Calu3 (cell line): ENCODE measurements at regions not wholly inside any gene's neighbourhood (a gene's known extent, or its start where the extent isn't known, plus 50 kb on each side); places are given as distances from the start of the nearest gene placed in this dataset.

Experiments
- BruUV-seq: library from RNA; stranded (reverse); fragments of 400-500 nt; replicated peaks from 2 replicates; lab custom pipeline; 2021; lab: Mats Ljungman, UMichigan
- CTCF ChIA-PET: fragments of 300-600 bp; sonication (Branson Sonifier 250); formaldehyde crosslinking; loops from one replicate; lab custom pipeline; 2022; ENCODE audit warnings: antibody characterized with exemption; lab: Charles Lee
- DNase-seq: peaks from one replicate; pipeline ENCODE4 v3.0.0; 2022
- H3K27ac Mint-ChIP-seq: one replicate; pipeline ENCODE4 v1.8.0; 2022; ENCODE audit warnings: mixed read lengths; ENCODE audit not compliant: unreplicated experiment
- H3K27me3 Mint-ChIP-seq: one replicate; pipeline ENCODE4 v1.8.0; 2022; ENCODE audit warnings: mixed read lengths; ENCODE audit not compliant: unreplicated experiment
- H3K36me3 Mint-ChIP-seq: one replicate; pipeline ENCODE4 v1.8.0; 2022; ENCODE audit warnings: mild to moderate bottlenecking, moderate library complexity, mixed read lengths; ENCODE audit not compliant: insufficient read depth, unreplicated experiment
- H3K4me1 Mint-ChIP-seq: one replicate; pipeline ENCODE4 v1.8.0; 2022; ENCODE audit warnings: mild to moderate bottlenecking, low read depth, mixed read lengths; ENCODE audit not compliant: unreplicated experiment
- H3K4me3 Mint-ChIP-seq: one replicate; pipeline ENCODE4 v1.8.0; 2022; ENCODE audit warnings: mild to moderate bottlenecking, low read depth, moderate library complexity, mixed read lengths; ENCODE audit not compliant: unreplicated experiment
- H3K9me3 Mint-ChIP-seq: one replicate; pipeline ENCODE4 v1.8.0; 2022; ENCODE audit warnings: low read depth, mixed read lengths; ENCODE audit not compliant: unreplicated experiment
- CTCF ChIP-seq: fragments of 200-600 bp; IDR thresholded peaks from one replicate; pipeline ENCODE4 v1.8.0; 2022; ENCODE audit warnings: antibody characterized with exemption; ENCODE audit not compliant: unreplicated experiment
- intact Hi-C: fragments of 100-400 bp; cut with micrococcal nuclease; formaldehyde crosslinking; loops from one replicate; pipeline ENCODE4 v1.10.0; 2022; ENCODE audit not compliant: unreplicated experiment

- intact Hi-C loops = no loop called here
- Mint-ChIP-seq H3K36me3 (no peaks in the 10 kb centered on the region), H3K4me3 (no peak overlapping the region), H3K27me3 (no peaks in the 10 kb centered on the region), H3K27ac (no peak overlapping the region), H3K4me1 (peaks cover 15% of the 10 kb centered on the region), H3K9me3 (peaks cover 3% of the 10 kb centered on the region)
- BruUV-seq = no TSS peak
- DNase-seq = no peak
- CTCF ChIA-PET = no interaction called here
- TF ChIP-seq CTCF = no peak
Measured at GRCh38 chr4:27178061-27178460, 317.4 kb downstream of the STIM2 start.

- intact Hi-C loops = no loop called here
- Mint-ChIP-seq H3K36me3 (no peaks in the 10 kb centered on the region), H3K9me3 (no peaks in the 10 kb centered on the region), H3K27me3 (no peaks in the 10 kb centered on the region), H3K4me3 (no peak overlapping the region), H3K4me1 (peaks cover 5% of the 10 kb centered on the region), H3K27ac (no peak overlapping the region)
- no TSS peak for BruUV-seq
- CTCF ChIA-PET = interaction anchor here (0.7 kb wide), 1 partner anchor 20 kb away, joined by 3 read pairs; no protein-coding TSS in a partner anchor
- no peak for TF ChIP-seq CTCF
- no peak for DNase-seq
Measured at GRCh38 chr4:27181693-27182092, 321.1 kb downstream of the STIM2 start.

GRCh38 chr4:27182211-27182610, 321.6 kb downstream of the STIM2 start:
- no peak overlapping the region for H3K27ac Mint-ChIP-seq
- DNase-seq = no peak
- no TSS peak for BruUV-seq
- H3K27me3 Mint-ChIP-seq = no peaks in the 10 kb centered on the region
- CTCF ChIA-PET = no interaction called here
- intact Hi-C loops = no loop called here
- peaks cover under 1% of the 10 kb centered on the region for H3K4me1 Mint-ChIP-seq
- TF ChIP-seq CTCF = no peak
- no peaks in the 10 kb centered on the region for H3K9me3 Mint-ChIP-seq
- no peak overlapping the region for H3K4me3 Mint-ChIP-seq
- no peaks in the 10 kb centered on the region for H3K36me3 Mint-ChIP-seq

GRCh38 chr4:27184508-27185155, 324.0 kb downstream of the STIM2 start:
- H3K36me3 Mint-ChIP-seq = no peaks in the 10 kb centered on the region
- CTCF ChIA-PET = no interaction called here
- H3K9me3 Mint-ChIP-seq = no peaks in the 10 kb centered on the region
- peaks cover 5% of the 10 kb centered on the region for H3K4me1 Mint-ChIP-seq
- H3K4me3 Mint-ChIP-seq = no peak overlapping the region
- no peak overlapping the region for H3K27ac Mint-ChIP-seq
- no peak for TF ChIP-seq CTCF
- no TSS peak for BruUV-seq
- intact Hi-C loops = no loop called here
- H3K27me3 Mint-ChIP-seq = no peaks in the 10 kb centered on the region
- DNase-seq = no peak
